ENCODE measurements at regions not wholly inside any gene's neighbourhood (a gene's known extent, or its start where the extent isn't known, plus 50 kb on each side); places are given as distances from the start of the nearest gene placed in this dataset.

DNA sequence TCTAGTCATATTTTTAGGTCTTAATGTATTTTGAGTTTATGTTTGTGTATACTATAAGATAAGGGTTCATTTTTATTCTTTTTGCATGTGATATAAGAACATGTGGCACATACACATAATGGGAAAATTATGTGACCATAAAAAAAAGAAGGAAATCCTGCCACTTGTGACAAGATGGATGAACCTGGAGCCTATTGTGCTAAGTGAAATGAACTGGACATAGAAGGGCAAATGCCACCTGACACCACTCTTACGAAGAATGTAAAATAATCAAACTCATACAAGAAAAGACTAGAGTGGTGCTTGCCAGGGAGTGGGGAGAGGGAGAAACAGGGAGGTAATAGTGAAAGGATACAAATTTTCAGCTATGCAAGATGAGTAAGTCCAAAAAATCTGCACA, 126.1 kb downstream of the PLEKHG1 start:
- Histone ChIP-seq H3K4me1 (ENCODE audit: control insufficient read depth, insufficient read depth, low read length) (peaks cover 16% of the 10 kb centered on the region), H3K36me3 (ENCODE audit: control insufficient read depth in 2 of 2, insufficient read depth in 2 of 2, low read length in 1 of 2) (no peaks in the 10 kb centered on the region), H3K4me3 (no peak overlapping the region), H3K79me2 (ENCODE audit: control insufficient read depth, insufficient read depth, low read length) (no peaks in the 10 kb centered on the region; the same call in 1 of the 2 replicates), H3K9ac (ENCODE audit: control insufficient read depth, insufficient read depth, low read length) (no peak overlapping the region), H3K9me3 (replicated peaks; ENCODE audit: control insufficient read depth, insufficient read depth, low read length) (no peaks in the 10 kb centered on the region), H3K27ac (ENCODE audit: control insufficient read depth, insufficient read depth) (no peak overlapping the region), H3K27me3 (replicated peaks in 1 of 2; ENCODE audit: control insufficient read depth in 2 of 2, insufficient read depth in 2 of 2, low read length in 1 of 2) (no peaks in the 10 kb centered on the region), H3K4me2 (ENCODE audit: control insufficient read depth, insufficient read depth) (no peak overlapping the region), H2AFZ (ENCODE audit: control insufficient read depth, low read depth, low read length) (no peak overlapping the region), H4K20me1 (ENCODE audit: control insufficient read depth, insufficient read depth) (no peaks in the 10 kb centered on the region)
- FAIRE-seq, result no peak
- ChIA-PET RAD21 (ENCODE audit: unreplicated experiment) (interaction anchor here (0.9 to 1.6 kb wide), 2 partner anchors 93 to 307 kb away, joined by 3 read pairs; no protein-coding TSS in a partner anchor), SMC1A (ENCODE audit: uncharacterized antibody, unreplicated experiment) (interaction anchor here (0.6 to 2.7 kb wide), 8 partner anchors 9 to 144 kb away, joined by 3 to 14 read pairs (median 3); no protein-coding TSS in a partner anchor), POLR2A (interaction anchor here (1.6 kb wide), 1 partner anchor 14 kb away, joined by 4 read pairs; no protein-coding TSS in a partner anchor), CTCF (interaction anchor here (0.7 to 1.5 kb wide), 7 partner anchors 14 to 639 kb away, joined by 3 to 7 read pairs (median 4); no protein-coding TSS in a partner anchor)
- no peak for DNase-seq (ENCODE audit: low read depth, low spot score)
- TF ChIP-seq POLR2A (IDR thresholded peaks at IDR 0.05; ENCODE audit: low read depth, low read length), result no peak
- no peak for TF ChIP-seq IKZF2 (IDR thresholded peaks at IDR 0.05)
- TF ChIP-seq, protein P1, sequence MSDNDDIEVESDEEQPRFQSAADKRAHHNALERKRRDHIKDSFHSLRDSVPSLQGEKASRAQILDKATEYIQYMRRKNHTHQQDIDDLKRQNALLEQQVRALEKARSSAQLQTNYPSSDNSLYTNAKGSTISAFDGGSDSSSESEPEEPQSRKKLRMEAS (IDR thresholded peaks at IDR 0.05; ENCODE audit: low read depth, low read length), result no peak
- TF ChIP-seq RB1 (IDR thresholded peaks at IDR 0.05; ENCODE audit: borderline replicate concordance), result no peak
- TF ChIP-seq SMC3 (IDR thresholded peaks at IDR 0.05; ENCODE audit: borderline replicate concordance, low read length), result no peak
- TF ChIP-seq, protein P2, sequence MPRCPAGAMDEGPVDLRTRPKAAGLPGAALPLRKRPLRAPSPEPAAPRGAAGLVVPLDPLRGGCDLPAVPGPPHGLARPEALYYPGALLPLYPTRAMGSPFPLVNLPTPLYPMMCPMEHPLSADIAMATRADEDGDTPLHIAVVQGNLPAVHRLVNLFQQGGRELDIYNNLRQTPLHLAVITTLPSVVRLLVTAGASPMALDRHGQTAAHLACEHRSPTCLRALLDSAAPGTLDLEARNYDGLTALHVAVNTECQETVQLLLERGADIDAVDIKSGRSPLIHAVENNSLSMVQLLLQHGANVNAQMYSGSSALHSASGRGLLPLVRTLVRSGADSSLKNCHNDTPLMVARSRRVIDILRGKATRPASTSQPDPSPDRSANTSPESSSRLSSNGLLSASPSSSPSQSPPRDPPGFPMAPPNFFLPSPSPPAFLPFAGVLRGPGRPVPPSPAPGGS (IDR thresholded peaks at IDR 0.05; ENCODE audit: borderline replicate concordance, insufficient read depth, low read depth, low read length, poor library complexity, severe bottlenecking), result no peak
- intact Hi-C loops (cut with micrococcal nuclease; ENCODE audit: unreplicated experiment), result no loop called here
- 95% methylated on average over 1 of the region's 1 CpG for WGBS (ENCODE audit: insufficient coverage, insufficient replicate concordance, low lambda C conversion rate, missing lambda C conversion rate)
- no TSS peak for BruUV-seq (replicated peaks)
- in situ Hi-C loops (cut with MboI), result no loop called here
- ATAC-seq, result no peak

Measured in GM12878 (cell line).